HCT116 (cell line): ENCODE measurements at regions not wholly inside any gene's neighbourhood (a gene's known extent, or its start where the extent isn't known, plus 50 kb on each side); places are given as distances from the start of the nearest gene placed in this dataset.

ENCODE experiments used
- ATAC-seq: fragments of 200-7000 bp; cut with Tn5 transposase; 2 replicates; pipeline ENCODE4 v1.9.1; 2020; ENCODE audit warnings: mild to moderate bottlenecking, moderate library complexity
- BruUV-seq: library from RNA; stranded (reverse); fragments of 400-500 nt; replicated peaks from 2 replicates; lab custom pipeline; 2021; lab: Mats Ljungman, UMichigan
- CTCF ChIA-PET: fragments of 300-600 bp; sonication (Branson Sonifier 250); formaldehyde crosslinking; loops from one replicate; lab custom pipeline; 2021; ENCODE audit warnings: antibody characterized with exemption; lab: Charles Lee
- POLR2A ChIA-PET: fragments of 300-600, 350-600 bp; sonication (Branson Sonifier 250); formaldehyde crosslinking; loops from one replicate; lab custom pipeline; 2021; ENCODE audit warnings: antibody characterized with exemption; lab: Charles Lee
- RAD21 ChIA-PET, 2 experiments: fragments of 300-600 bp; sonication (Branson Sonifier 250); formaldehyde crosslinking; loops; one replicate each; lab custom pipeline; 2023; ENCODE audit warnings: low total read pairs in 2 of 2; ENCODE audit not compliant: uncharacterized antibody in 2 of 2, unreplicated experiment in 2 of 2, low non-redundant PET in 1 of 2; lab: Charles Lee
- DNase-seq: peaks from one replicate; pipeline ENCODE4 v3.0.0-alpha.2; 2010; ENCODE audit warnings: low read depth, low spot score
- H2AFZ ChIP-seq: fragments of 200-600 bp; shearing (Covaris generic), sonication (generic); 2 replicates; pipeline ENCODE4 v1.6.1; 2017; ENCODE audit warnings: low read depth, mixed run types, mixed read lengths, antibody characterized with exemption, low read length; ENCODE audit not compliant: poor library complexity, severe bottlenecking
- H3K27ac ChIP-seq: 2 replicates; pipeline ENCODE4 v1.5.1; 2012; ENCODE audit warnings: low read depth, low read length
- H3K27me3 ChIP-seq: fragments of 200-600 bp; sonication (generic); 2 replicates; pipeline ENCODE4 v1.6.1; 2016; ENCODE audit warnings: mixed run types, low read length, mixed read lengths; ENCODE audit not compliant: insufficient read depth
- H3K36me3 ChIP-seq, 2 experiments: fragments of 200-500 bp in 1 of 2; fragments of 200-600 bp in 1 of 2; sonication (Bioruptor generic) in 1 of 2; sonication (generic) in 1 of 2; 2 replicates each; pipeline versions ENCODE4 v1.5.1 to v1.6.1; 2014 to 2016; ENCODE audit warnings: low read length in 2 of 2, inconsistent platforms in 1 of 2, mixed read lengths in 1 of 2, mixed run types in 1 of 2; ENCODE audit not compliant: insufficient read depth in 2 of 2, control insufficient read depth in 1 of 2
- H3K4me1 ChIP-seq, 2 experiments: fragments of 200-600 bp in 1 of 2; sonication (generic) in 1 of 2; 2 replicates each; pipeline versions ENCODE4 v1.5.1 to v1.6.1; 2012 to 2017; ENCODE audit warnings: low read length in 2 of 2, inconsistent platforms in 1 of 2, mild to moderate bottlenecking in 1 of 2, mixed read lengths in 1 of 2, mixed run types in 1 of 2, moderate library complexity in 1 of 2; ENCODE audit not compliant: insufficient read depth in 2 of 2, control insufficient read depth in 1 of 2
- H3K4me2 ChIP-seq: fragments of 200-600 bp; sonication (generic); 2 replicates; pipeline ENCODE4 v1.6.1; 2017; ENCODE audit warnings: mixed run types, low read length, mixed read lengths
- H3K4me3 ChIP-seq, 2 experiments: fragments of 200-600 bp in 1 of 2; sonication (generic) in 1 of 2; replicated peaks in 1 of 2; 2 replicates each; pipeline ENCODE4 v1.5.1; 2011 to 2016; ENCODE audit warnings: low read length in 2 of 2, control low read depth in 1 of 2, low read depth in 1 of 2, mild to moderate bottlenecking in 1 of 2, mixed read lengths in 1 of 2, mixed run types in 1 of 2
- H3K79me2 ChIP-seq: fragments of 200-600 bp; sonication (generic); 2 replicates; pipeline ENCODE4 v1.6.1; 2017; ENCODE audit warnings: mild to moderate bottlenecking, mixed run types, low read length, moderate library complexity, mixed read lengths; ENCODE audit not compliant: insufficient read depth
- H3K9ac ChIP-seq: fragments of 200-600 bp; sonication (generic); 2 replicates; pipeline ENCODE4 v1.6.1; 2016; ENCODE audit warnings: low read length, mixed read lengths
- H3K9me2 ChIP-seq: fragments of 200-600 bp; sonication (generic), shearing (Covaris generic); 2 replicates; pipeline ENCODE4 v1.6.1; 2017; ENCODE audit warnings: mixed run types, mild to moderate bottlenecking, moderate library complexity; ENCODE audit not compliant: insufficient read depth
- H3K9me3 ChIP-seq, 2 experiments: fragments of 200-500 bp in 1 of 2; fragments of 200-600 bp in 1 of 2; sonication (Bioruptor generic) in 1 of 2; sonication (generic) in 1 of 2; 2 replicates each; pipeline ENCODE4 v1.6.1; 2014 to 2017; ENCODE audit warnings: low read length in 2 of 2, mixed read lengths in 2 of 2, inconsistent platforms in 1 of 2, low read depth in 1 of 2, mild to moderate bottlenecking in 1 of 2, mixed run types in 1 of 2, moderate library complexity in 1 of 2; ENCODE audit not compliant: control insufficient read depth in 1 of 2, insufficient read depth in 1 of 2
- H4K20me1 ChIP-seq: fragments of 200-600 bp; sonication (generic), shearing (Covaris generic); 2 replicates; pipeline ENCODE4 v1.6.1; 2017; ENCODE audit warnings: mixed run types, mild to moderate bottlenecking, moderate library complexity; ENCODE audit not compliant: insufficient read depth
- ATF3 ChIP-seq: IDR thresholded peaks from 2 replicates; pipeline ENCODE4 v1.6.1; 2012
- CEBPB ChIP-seq: IDR thresholded peaks from 2 replicates; pipeline ENCODE4 v1.6.1; 2012; ENCODE audit warnings: low read depth
- CTCF ChIP-seq, 3 experiments: fragments of 200-600 bp in 1 of 3; sonication (generic) in 1 of 3; IDR thresholded peaks in 2 of 3; conservative IDR thresholded peaks in 1 of 3; 2 replicates each; pipeline ENCODE4 v1.5.1; 2012 to 2017; ENCODE audit warnings: low read depth in 2 of 3, low read length in 2 of 3, antibody characterized with exemption in 1 of 3, borderline replicate concordance in 1 of 3, control low read depth in 1 of 3, mild to moderate bottlenecking in 1 of 3, mixed read lengths in 1 of 3, mixed run types in 1 of 3, moderate library complexity in 1 of 3; ENCODE audit not compliant: insufficient read depth in 1 of 3
- EZH2 ChIP-seq: fragments of 200-600 bp; sonication (generic); IDR thresholded peaks from 2 replicates; pipeline ENCODE4 v1.6.1; 2017; ENCODE audit warnings: antibody characterized with exemption, mixed run types
- EZH2phosphoT487 ChIP-seq: fragments of 200-600 bp; IDR thresholded peaks from 2 replicates; pipeline ENCODE4 v1.6.1; 2018; ENCODE audit warnings: antibody characterized with exemption, borderline replicate concordance
- FOSL1 ChIP-seq: IDR thresholded peaks from 2 replicates; pipeline ENCODE4 v1.6.1; 2012; ENCODE audit warnings: low read depth
- JUND ChIP-seq: IDR thresholded peaks from 2 replicates; pipeline ENCODE4 v1.6.1; 2012
- MAX ChIP-seq: IDR thresholded peaks from 2 replicates; pipeline ENCODE4 v1.6.1; 2012
- POLR2A ChIP-seq: IDR thresholded peaks from 2 replicates; pipeline ENCODE4 v1.7.0; 2011; ENCODE audit warnings: borderline replicate concordance; ENCODE audit not compliant: insufficient read depth, insufficient read length; ENCODE audit errors: extremely low read depth
- POLR2AphosphoS5 ChIP-seq: IDR thresholded peaks from 2 replicates; pipeline ENCODE4 v1.6.1; 2011; ENCODE audit warnings: mild to moderate bottlenecking, low read depth, low read length, moderate library complexity
- RAD21 ChIP-seq: IDR thresholded peaks from 2 replicates; pipeline ENCODE4 v1.6.1; 2012; ENCODE audit warnings: low read depth, mild to moderate bottlenecking
- REST ChIP-seq: IDR thresholded peaks from 2 replicates; pipeline ENCODE4 v1.6.1; 2012; ENCODE audit warnings: low read depth
- SIN3A ChIP-seq: IDR thresholded peaks from 2 replicates; pipeline ENCODE4 v1.6.1; 2012; ENCODE audit warnings: low read depth
- SP1 ChIP-seq: IDR thresholded peaks from 2 replicates; pipeline ENCODE4 v1.6.1; 2012; ENCODE audit warnings: low read depth
- TCF7L2 ChIP-seq: IDR thresholded peaks from 2 replicates; pipeline ENCODE4 v1.7.0; 2011; ENCODE audit warnings: borderline replicate concordance, inconsistent platforms; ENCODE audit not compliant: insufficient read depth, insufficient read length; ENCODE audit errors: extremely low read depth
- YY1 ChIP-seq: IDR thresholded peaks from 2 replicates; pipeline ENCODE4 v1.6.1; 2011; ENCODE audit warnings: low read length, low read depth, moderate library complexity, mild to moderate bottlenecking; ENCODE audit not compliant: insufficient replicate concordance; ENCODE audit errors: extremely low read depth
- ZBTB33 ChIP-seq: IDR thresholded peaks from 2 replicates; pipeline ENCODE4 v1.6.1; 2011; ENCODE audit warnings: mild to moderate bottlenecking, low read length, moderate library complexity; ENCODE audit not compliant: insufficient replicate concordance; ENCODE audit errors: extremely low read depth
- ZNF274 ChIP-seq: fragments of 200-500 bp; sonication (Bioruptor generic); IDR thresholded peaks from 2 replicates; pipeline ENCODE4 v1.6.1; 2014; ENCODE audit warnings: mild to moderate bottlenecking, low read depth, low read length, inconsistent platforms
- intact Hi-C: fragments of 100-400 bp; cut with micrococcal nuclease; formaldehyde crosslinking; loops from 2 replicates; pipeline ENCODE4 v1.10.0; 2022

GRCh38 chr5:56737002-56737621, 78.2 kb upstream of the MAP3K1 start:
- intact Hi-C loops = no loop called here
- ATAC-seq = no peak
- BruUV-seq = no TSS peak
- ChIA-PET RAD21 (interaction anchor here in 1 of 2 experiments (0.6 kb wide), 1 partner anchor 37 kb away, joined by 4 read pairs; no protein-coding TSS in a partner anchor), POLR2A (no interaction called here), CTCF (interaction anchor here (1.1 kb wide), 1 partner anchor 90 kb away, joined by 3 read pairs; no protein-coding TSS in a partner anchor)
- no peaks in the 10 kb centered on the region for H3K27me3 ChIP-seq
- no peaks in the 10 kb centered on the region for H3K9me2 ChIP-seq
- H2AFZ ChIP-seq = no peak overlapping the region
- H3K9me3 ChIP-seq = no peaks in the 10 kb centered on the region
- no peak overlapping the region for H3K4me3 ChIP-seq
- H3K27ac ChIP-seq = no peak overlapping the region
- no peaks in the 10 kb centered on the region for H3K36me3 ChIP-seq
- H3K4me1 ChIP-seq = no peaks in the 10 kb centered on the region
- no peak for DNase-seq
- H3K79me2 ChIP-seq = no peaks in the 10 kb centered on the region
- H4K20me1 ChIP-seq = no peaks in the 10 kb centered on the region
- TF ChIP-seq POLR2AphosphoS5 (no peak), SP1 (no peak), EZH2 (no peak), RAD21 (no peak), EZH2phosphoT487 (no peak), REST (no peak), SIN3A (no peak), ZBTB33 (no peak), ZNF274 (no peak), MAX (no peak), CTCF (IDR thresholded peaks at IDR 0.05 in 2 of 3, conservative IDR thresholded peaks at IDR 0.05 in 1 of 3; ENCODE audit: borderline replicate concordance in 1 of 3, insufficient read depth in 1 of 3, low read depth in 2 of 3, low read length in 2 of 3) (no peak), JUND (no peak), ATF3 (no peak), POLR2A (no peak), YY1 (no peak), FOSL1 (no peak), CEBPB (no peak), TCF7L2 (no peak)
- H3K4me2 ChIP-seq = no peak overlapping the region
- no peak overlapping the region for H3K9ac ChIP-seq
